Tibial artery (tissue), 4 donors: ENCODE measurements at regions not wholly inside any gene's neighbourhood (a gene's known extent, or its start where the extent isn't known, plus 50 kb on each side); places are given as distances from the start of the nearest gene placed in this dataset.

Source experiments
- DNase-seq, 2 donors: peaks; one replicate each; pipeline ENCODE4 v3.0.0-alpha.2; 2019
- H3K27ac ChIP-seq, 2 donors: fragments of 200-600 bp; sonication (generic) in 1 of 2; 1 replicate in 1 of 2; 2 replicates in 1 of 2; pipeline ENCODE4 v1.5.1; 2018 to 2019; ENCODE audit warnings: mild to moderate bottlenecking in 1 of 2
- H3K27me3 ChIP-seq, 2 donors: fragments of 200-600 bp; sonication (generic) in 1 of 2; one replicate each; pipeline versions ENCODE4 v1.5.1 to v1.6.0; 2016 to 2019
- H3K36me3 ChIP-seq, 3 donors: fragments of 200-600 bp; sonication (generic) in 2 of 3; one replicate each; pipeline ENCODE4 v1.5.1; 2016 to 2019; ENCODE audit warnings: mild to moderate bottlenecking in 2 of 3
- H3K4me1 ChIP-seq, 4 donors: fragments of 200-600 bp; sonication (generic) in 2 of 4; 1 replicate in 3 of 4; 2 replicates in 1 of 4; pipeline ENCODE4 v1.5.1; 2016 to 2019
- H3K4me3 ChIP-seq, 2 donors: fragments of 200-600 bp; sonication (generic) in 1 of 2; 1 replicate in 1 of 2; 2 replicates in 1 of 2; pipeline ENCODE4 v1.5.1; 2018 to 2019; ENCODE audit warnings: mild to moderate bottlenecking in 2 of 2
- H3K9me3 ChIP-seq, 3 donors: fragments of 200-600 bp; sonication (generic) in 1 of 3; one replicate each; pipeline ENCODE4 v1.5.1; 2016 to 2019
- CTCF ChIP-seq, 2 experiments: fragments of 200-600 bp in 1 of 2; fragments of 450-650 bp in 1 of 2; IDR thresholded peaks; one replicate each; pipeline ENCODE4 v1.5.1; 2017 to 2019; ENCODE audit warnings: antibody characterized with exemption in 2 of 2, mild to moderate bottlenecking in 1 of 2, moderate library complexity in 1 of 2
- intact Hi-C: fragments of 100-400 bp; cut with DNase I; formaldehyde crosslinking; loops from one replicate; pipeline ENCODE4 v1.15.0; 2023; ENCODE audit warnings: low total_unique reads

GRCh38 chr3:24951180-24951579, 456.5 kb upstream of the THRB start:
- intact Hi-C loops, result loop anchor here (5.0 kb wide), 1 partner anchor 1659 kb away; no protein-coding TSS in a partner anchor
- H3K4me1 ChIP-seq, result no peaks in the 10 kb centered on the region
- no peaks in the 10 kb centered on the region for H3K36me3 ChIP-seq
- DNase-seq, result no peak
- no peak for TF ChIP-seq CTCF (IDR thresholded peaks at IDR 0.05)
- no peak overlapping the region for H3K27ac ChIP-seq
- no peaks in the 10 kb centered on the region for H3K9me3 ChIP-seq
- H3K4me3 ChIP-seq, result no peak overlapping the region
- H3K27me3 ChIP-seq, result no peaks in the 10 kb centered on the region

GRCh38 chr3:24952388-24952787, 457.7 kb upstream of the THRB start:
- Histone ChIP-seq H3K4me3 (no peak overlapping the region), H3K9me3 (no peaks in the 10 kb centered on the region), H3K36me3 (no peaks in the 10 kb centered on the region), H3K27ac (no peak overlapping the region), H3K27me3 (no peaks in the 10 kb centered on the region), H3K4me1 (no peaks in the 10 kb centered on the region)
- intact Hi-C loops, result loop anchor here (5.0 kb wide), 1 partner anchor 1660 kb away; no protein-coding TSS in a partner anchor
- DNase-seq, result no peak
- TF ChIP-seq CTCF (IDR thresholded peaks at IDR 0.05), result no peak

- intact Hi-C loops, result loop anchor here (5.0 kb wide), 1 partner anchor 1661 kb away; no protein-coding TSS in a partner anchor
- no peaks in the 10 kb centered on the region for H3K4me1 ChIP-seq
- H3K9me3 ChIP-seq, result no peaks in the 10 kb centered on the region
- H3K36me3 ChIP-seq, result no peaks in the 10 kb centered on the region
- H3K4me3 ChIP-seq, result no peak overlapping the region
- H3K27me3 ChIP-seq, result no peaks in the 10 kb centered on the region
- TF ChIP-seq CTCF (IDR thresholded peaks at IDR 0.05), result no peak
- no peak for DNase-seq
- no peak overlapping the region for H3K27ac ChIP-seq
Measured at GRCh38 chr3:24953060-24953771, 458.6 kb upstream of the THRB start.

GRCh38 chr3:24956613-24957012, 462.0 kb upstream of the THRB start:
- Histone ChIP-seq H3K4me1 (no peaks in the 10 kb centered on the region), H3K27me3 (no peaks in the 10 kb centered on the region), H3K36me3 (no peaks in the 10 kb centered on the region), H3K9me3 (peaks cover 0 to 7% (median 4%) of the 10 kb centered on the region in 3 donors), H3K27ac (no peak overlapping the region), H3K4me3 (no peak overlapping the region)
- TF ChIP-seq CTCF (IDR thresholded peaks at IDR 0.05), result no peak
- DNase-seq, result no peak
- intact Hi-C loops, result no loop called here

- Histone ChIP-seq H3K36me3 (no peaks in the 10 kb centered on the region), H3K4me1 (no peaks in the 10 kb centered on the region), H3K27ac (no peak overlapping the region), H3K27me3 (no peaks in the 10 kb centered on the region), H3K9me3 (peaks cover 0 to 7% (median 4%) of the 10 kb centered on the region in 3 donors), H3K4me3 (no peak overlapping the region)
- no peak for TF ChIP-seq CTCF (IDR thresholded peaks at IDR 0.05)
- DNase-seq, result no peak
- intact Hi-C loops, result no loop called here
Measured at GRCh38 chr3:24958271-24958670, 463.6 kb upstream of the THRB start.
